Limb (tissue), 2 donors: ENCODE measurements at regions not wholly inside any gene's neighbourhood (a gene's known extent, or its start where the extent isn't known, plus 50 kb on each side); places are given as distances from the start of the nearest gene placed in this dataset.

Experiments
- DNase-seq, 2 donors: peaks; one replicate each; pipeline ENCODE4 v3.0.0-alpha.2; 2016; ENCODE audit errors: extremely low spot score in 2 of 2

GRCh38 chr7:28360739-28361138, 51.6 kb upstream of the CREB5 start:
- no peak for DNase-seq

- no peak for DNase-seq
Observed at GRCh38 chr7:28361551-28361950, 50.8 kb upstream of the CREB5 start.

- no peak for DNase-seq
Observed at GRCh38 chr7:28362182-28362581, 50.1 kb upstream of the CREB5 start.
